CD4-positive, alpha-beta T cell treated with Interleukin-2 at 100 ng/mL for 4 hours (primary cell): ENCODE measurements at regions not wholly inside any gene's neighbourhood (a gene's known extent, or its start where the extent isn't known, plus 50 kb on each side); places are given as distances from the start of the nearest gene placed in this dataset.
"Not testable (repeated sequence)": the region's sequence is repeated elsewhere in the genome, so short reads cannot be mapped to it uniquely, and the experiment has no call there.

Experiments used
- DNase-seq: peaks from one replicate; pipeline ENCODE4 v3.0.0-alpha.2; 2020; ENCODE audit warnings: low spot score

- DNase-seq: not testable (repeated sequence)
These were observed 270.4 kb upstream of the TLE3 start for GRCh38 chr15:70367913-70368705.

GRCh38 chr15:70364023-70364422 is 266.3 kb upstream of the TLE3 start:
- DNase-seq: not testable (repeated sequence)

GRCh38 chr15:70362886-70363285 is 265.2 kb upstream of the TLE3 start:
- DNase-seq: no peak

- DNase-seq: no peak
These were observed 264.6 kb upstream of the TLE3 start for GRCh38 chr15:70362350-70362749.

- no peak for DNase-seq
These were observed 264.2 kb upstream of the TLE3 start for GRCh38 chr15:70361891-70362290.

GRCh38 chr15:70361106-70361505 is 263.4 kb upstream of the TLE3 start:
- DNase-seq: no peak

- no peak for DNase-seq
These were observed 261.3 kb upstream of the TLE3 start for GRCh38 chr15:70358871-70359647.

DNA sequence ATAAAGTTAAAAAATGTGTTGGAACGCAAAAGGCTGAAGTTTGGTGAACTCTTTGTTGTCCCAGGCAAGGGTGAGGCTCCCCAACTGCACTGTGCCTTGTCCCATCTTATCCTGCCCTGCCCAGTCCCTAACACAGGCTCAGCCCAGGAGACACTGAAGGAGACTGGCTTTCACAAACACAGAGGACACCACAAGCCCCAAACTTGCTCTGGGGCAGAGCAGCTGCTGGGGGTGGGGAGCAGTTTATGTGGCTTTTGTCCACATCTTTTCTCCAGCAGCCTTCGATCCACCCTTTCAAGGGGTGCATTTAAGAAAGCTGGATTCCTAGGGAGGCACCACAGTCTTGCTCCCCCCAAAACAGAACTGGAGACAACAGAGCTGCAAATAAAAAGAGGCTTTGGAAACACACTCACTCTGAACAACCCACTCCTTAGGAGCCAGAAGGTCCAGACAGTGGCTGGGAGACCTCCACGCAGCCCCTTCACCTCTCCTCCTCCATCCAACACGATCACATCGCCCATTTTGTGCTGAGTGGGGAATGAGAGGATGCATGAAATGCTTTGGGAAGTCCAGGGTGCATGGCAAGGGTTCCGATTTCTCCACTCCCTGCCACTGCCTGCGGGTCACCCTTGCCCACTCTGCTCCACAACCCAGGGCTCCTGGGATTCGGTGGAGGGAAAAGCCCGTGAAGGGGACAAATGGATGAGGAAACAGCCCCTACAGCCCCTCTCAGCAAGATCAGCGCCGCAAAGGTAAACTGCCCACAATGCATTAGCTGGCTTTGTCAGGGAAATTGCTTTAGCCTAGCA is 260.5 kb upstream of the TLE3 start:
- no peak for DNase-seq

DNA sequence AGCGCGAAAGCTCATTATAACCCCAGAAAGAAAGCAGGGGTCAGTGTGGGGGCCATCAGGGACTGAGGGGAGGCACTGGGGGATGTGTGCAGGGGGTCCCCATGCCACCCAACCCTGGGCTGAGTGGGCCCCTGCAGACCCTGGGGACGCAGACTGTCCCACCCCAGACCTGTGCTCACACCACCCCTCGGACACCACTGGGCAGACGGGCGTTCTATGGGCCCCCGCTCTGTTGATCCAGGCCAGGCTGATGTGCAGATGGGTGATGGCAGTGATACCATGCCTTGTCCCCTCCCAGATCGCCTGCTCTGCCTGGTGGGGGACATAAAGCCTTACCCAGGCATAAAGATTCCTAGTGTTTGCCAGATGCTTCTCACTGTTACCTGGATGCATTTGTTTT is 259.7 kb upstream of the TLE3 start:
- DNase-seq: no peak

DNA sequence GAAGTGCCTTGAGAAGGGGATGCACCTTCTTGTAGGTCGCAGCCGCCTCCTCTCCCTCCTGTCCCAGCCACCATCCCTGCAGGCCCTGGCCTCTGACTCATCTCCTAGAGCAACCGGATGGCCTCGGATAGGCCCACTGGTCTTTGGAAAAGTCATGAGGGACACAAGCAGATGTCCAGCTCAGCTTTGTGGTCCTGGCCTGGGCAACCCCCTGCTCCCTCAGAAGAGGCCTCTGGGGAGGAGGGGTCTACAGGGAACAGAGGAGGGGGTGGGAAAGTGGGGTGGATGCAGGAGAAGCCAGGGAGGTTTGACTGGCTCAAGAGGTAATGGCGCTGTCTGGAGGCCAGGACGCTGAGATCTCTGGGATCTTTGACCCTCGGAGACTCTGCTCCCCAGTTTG is 259.2 kb upstream of the TLE3 start:
- DNase-seq: no peak

DNA sequence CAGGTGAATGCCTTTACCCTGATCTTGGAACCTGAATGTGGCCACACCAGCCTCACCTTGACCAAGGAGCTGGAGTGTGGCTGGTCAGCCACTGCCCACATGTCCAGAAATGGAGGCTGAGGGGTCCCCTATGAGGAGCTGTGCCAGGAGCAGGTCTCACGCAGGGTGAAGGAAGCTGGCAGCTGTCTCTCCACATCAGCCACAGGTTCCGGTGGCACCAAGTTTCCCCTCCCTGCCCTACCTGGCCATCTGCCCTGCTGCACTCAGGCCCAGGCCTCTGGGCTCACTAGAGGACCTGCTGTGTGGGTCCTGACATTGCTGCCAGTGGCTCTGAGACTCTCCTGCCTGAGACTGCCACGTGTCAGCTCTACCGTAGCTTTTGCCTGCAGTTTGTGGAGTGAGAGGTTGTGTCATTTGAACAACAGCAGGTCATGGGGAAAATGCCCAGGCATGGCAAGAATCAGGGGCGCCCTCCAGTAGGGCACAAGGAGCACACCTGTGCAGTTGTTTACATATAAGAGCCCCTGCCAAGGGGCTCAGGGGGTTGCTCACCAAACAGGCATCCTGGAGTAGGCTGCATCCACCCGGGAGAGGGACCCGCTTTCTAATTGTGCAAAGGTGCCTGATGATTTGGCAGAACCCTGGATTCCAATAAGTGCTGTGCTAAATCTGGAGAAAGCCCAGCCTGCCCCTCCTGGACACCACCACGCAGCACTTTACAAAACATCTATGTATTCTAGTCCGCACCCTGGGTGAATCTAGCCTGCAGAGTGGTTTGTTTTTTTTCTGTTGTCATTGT is 258.5 kb upstream of the TLE3 start:
- DNase-seq: no peak

DNA sequence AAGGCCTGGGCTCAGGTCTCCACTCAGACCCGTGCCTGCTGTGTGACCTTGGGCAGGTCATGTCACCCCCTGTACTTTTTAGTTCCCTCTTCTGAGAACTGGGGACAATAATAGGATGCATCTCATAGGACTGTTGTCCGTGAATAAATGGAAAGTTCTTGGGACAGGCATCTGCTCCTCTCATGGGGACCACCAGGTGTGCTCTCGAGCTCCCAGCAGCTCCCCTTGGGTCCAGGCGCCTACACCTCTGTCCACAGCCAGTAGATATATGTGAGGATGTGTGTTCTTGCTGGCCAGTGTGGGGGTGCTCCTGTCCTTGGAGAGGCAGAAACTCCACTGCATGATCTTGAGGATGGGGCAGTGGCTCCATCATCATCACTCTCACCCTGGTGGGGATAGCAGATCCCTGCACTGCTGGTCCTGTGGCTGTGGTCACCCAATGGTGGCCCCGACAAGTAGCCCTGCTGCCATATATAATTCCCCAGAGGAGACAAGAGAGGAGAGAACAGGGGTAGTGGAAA is 257.6 kb upstream of the TLE3 start:
- DNase-seq: no peak

DNA sequence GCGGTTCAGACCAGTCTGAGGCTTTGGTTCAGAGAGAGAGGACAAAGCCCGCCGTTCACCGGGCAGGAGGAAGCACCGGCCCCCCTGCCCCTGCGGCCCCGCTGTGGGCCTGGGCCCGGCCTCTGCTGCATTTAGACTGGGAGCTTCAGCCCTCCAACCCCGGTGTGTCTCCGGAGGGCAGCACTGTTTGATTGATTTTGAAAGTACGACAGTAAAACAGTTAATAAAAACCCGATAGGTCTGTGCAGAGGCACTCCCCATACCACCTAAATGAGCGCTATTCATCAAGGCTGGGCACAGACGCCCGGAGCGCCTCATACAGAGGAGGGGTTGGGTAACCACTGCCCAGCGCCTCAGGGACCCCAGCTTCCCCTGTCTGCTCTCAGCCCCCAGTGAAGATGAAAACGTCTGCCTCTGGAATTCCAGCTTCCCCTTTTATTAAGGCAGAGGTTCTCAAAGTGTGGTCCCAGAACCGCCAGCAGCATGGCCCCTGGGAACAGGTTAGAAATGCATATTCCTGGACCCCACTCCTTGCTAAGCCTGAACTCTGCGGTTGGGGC is 256.7 kb upstream of the TLE3 start:
- no peak for DNase-seq

- no peak for DNase-seq
These were observed 256.1 kb upstream of the TLE3 start for GRCh38 chr15:70353606-70354345.

DNA sequence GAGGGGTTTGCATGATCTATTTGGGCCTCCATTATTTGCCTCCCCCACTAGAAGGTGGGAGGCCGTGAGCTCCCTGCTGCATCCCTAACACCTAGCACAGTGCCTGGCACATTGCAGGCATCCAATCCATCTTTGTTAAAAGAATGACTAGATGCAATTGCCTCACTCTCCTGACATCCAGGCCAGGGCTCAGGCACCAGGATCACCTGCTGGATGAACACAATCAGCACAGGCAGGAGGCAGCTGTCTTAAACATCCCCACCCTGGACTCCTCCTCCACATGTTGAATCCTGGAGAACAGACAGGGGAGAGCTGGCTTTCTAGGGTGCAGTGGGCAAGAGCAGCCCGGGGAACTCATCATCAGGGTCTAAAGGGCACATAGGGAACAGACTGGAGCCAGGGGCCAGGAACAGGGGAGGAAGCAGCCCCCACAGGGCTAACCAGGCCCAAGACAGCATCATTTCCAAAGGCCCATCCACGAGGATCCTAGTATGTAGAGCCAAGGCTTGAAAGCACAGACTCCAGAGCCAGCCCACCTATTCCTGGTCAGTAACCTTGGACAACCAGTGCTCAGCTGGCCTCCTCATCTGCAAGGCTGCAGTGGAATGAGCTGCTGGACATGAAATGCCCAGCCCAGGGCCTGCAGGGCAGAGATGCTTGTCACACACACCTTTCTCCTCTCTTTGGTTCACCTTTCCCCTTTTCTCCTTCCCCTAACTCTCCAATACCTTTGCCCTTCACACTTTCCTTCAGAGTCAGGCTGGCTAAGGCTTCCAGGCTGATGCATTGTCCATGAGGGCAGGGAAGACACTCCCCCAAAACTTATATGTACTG is 254.4 kb upstream of the TLE3 start:
- no peak for DNase-seq

DNA sequence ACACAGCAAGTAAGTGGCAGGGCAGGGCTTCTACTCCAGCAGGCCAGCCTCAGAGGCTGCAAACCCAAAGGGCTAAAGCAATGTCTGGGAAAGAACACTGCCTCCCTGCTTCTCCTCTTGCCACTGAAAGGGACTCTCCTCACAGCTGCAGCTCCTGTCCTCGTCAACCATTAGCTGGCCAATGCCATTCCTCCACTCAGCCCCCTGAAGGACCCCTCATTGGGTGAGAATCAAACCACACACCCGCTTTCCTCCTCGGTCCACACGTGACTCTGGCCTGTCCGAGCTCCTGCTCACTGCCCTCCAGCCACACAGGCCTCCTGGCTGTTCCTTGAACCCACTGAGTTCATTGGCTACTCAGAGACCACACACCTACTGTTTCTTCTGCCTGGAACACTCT is 253.7 kb upstream of the TLE3 start:
- no peak for DNase-seq

GRCh38 chr15:70348581-70349344 is 251.0 kb upstream of the TLE3 start:
- DNase-seq: no peak

DNA sequence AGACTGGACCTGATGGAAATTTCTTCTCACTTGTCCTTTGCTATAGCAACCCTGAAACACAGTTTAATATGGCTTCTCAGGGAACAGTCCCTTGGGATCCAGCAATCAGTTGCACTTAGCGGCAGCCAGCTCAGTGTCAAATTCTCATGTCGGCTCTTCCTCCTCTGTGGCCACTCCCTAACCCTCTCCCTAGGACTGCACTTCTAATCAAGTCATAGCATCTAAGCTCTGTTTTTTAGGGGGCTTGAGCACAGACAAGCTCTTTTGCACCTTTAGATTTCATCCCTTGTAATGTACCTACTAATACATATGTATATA is 250.5 kb upstream of the TLE3 start:
- no peak for DNase-seq
